ENCODE measurements at regions not wholly inside any gene's neighbourhood (a gene's known extent, or its start where the extent isn't known, plus 50 kb on each side); places are given as distances from the start of the nearest gene placed in this dataset.
A peak's percentile ranks its signal among the peaks of the same experiment; 100 is the strongest.
"Not testable (repeated sequence)": the region's sequence is repeated elsewhere in the genome, so short reads cannot be mapped to it uniquely, and the experiment has no call there.

- no peaks in the 10 kb centered on the region for H3K27me3 ChIP-seq (ENCODE audit: low read depth)
- no peak overlapping the region for H3K4me3 ChIP-seq
- in situ Hi-C loops (cut with MboI; ENCODE audit: low sequenced_read_pairs), result no loop called here
- DNase-seq (ENCODE audit: low spot score in 2 of 2), result no peak
- H3K36me3 ChIP-seq (replicated peaks), result no peaks in the 10 kb centered on the region
- H3K4me1 ChIP-seq, result no peaks in the 10 kb centered on the region
- no peaks in the 10 kb centered on the region; the same call in 1 of the 2 replicates for H3K9me3 ChIP-seq
Measured at GRCh38 chr10:37582237-37582636, 275.2 kb downstream of the ZNF248 start.

- H3K36me3 ChIP-seq (replicated peaks), result no peaks in the 10 kb centered on the region
- in situ Hi-C loops (cut with MboI; ENCODE audit: low sequenced_read_pairs), result no loop called here
- no peak overlapping the region for H3K4me3 ChIP-seq
- H3K9me3 ChIP-seq, result no peaks in the 10 kb centered on the region; the same call in 1 of the 2 replicates
- no peaks in the 10 kb centered on the region for H3K27me3 ChIP-seq (ENCODE audit: low read depth)
- H3K4me1 ChIP-seq, result no peaks in the 10 kb centered on the region
- DNase-seq (ENCODE audit: low spot score in 2 of 2), result no peak
Measured at GRCh38 chr10:37576154-37576553, 281.3 kb downstream of the ZNF248 start.

- Histone ChIP-seq H3K4me3 (no peak overlapping the region), H3K4me1 (no peaks in the 10 kb centered on the region), H3K36me3 (replicated peaks) (no peaks in the 10 kb centered on the region), H3K27me3 (ENCODE audit: low read depth) (no peaks in the 10 kb centered on the region), H3K9me3 (no peaks in the 10 kb centered on the region; the same call in 1 of the 2 replicates)
- in situ Hi-C loops (cut with MboI; ENCODE audit: low sequenced_read_pairs), result no loop called here
- DNase-seq (ENCODE audit: low spot score in 2 of 2), result no peak
Measured at GRCh38 chr10:37572206-37572605, 285.2 kb downstream of the ZNF248 start.

- no peak for DNase-seq (ENCODE audit: low spot score in 2 of 2)
- in situ Hi-C loops (cut with MboI; ENCODE audit: low sequenced_read_pairs), result no loop called here
- H3K36me3 ChIP-seq (replicated peaks), result no peaks in the 10 kb centered on the region
- no peaks in the 10 kb centered on the region for H3K4me1 ChIP-seq
- H3K4me3 ChIP-seq, result no peak overlapping the region
- no peaks in the 10 kb centered on the region for H3K9me3 ChIP-seq
- no peaks in the 10 kb centered on the region for H3K27me3 ChIP-seq (ENCODE audit: low read depth)
Measured at GRCh38 chr10:37566332-37566731, 291.1 kb downstream of the ZNF248 start.

DNA sequence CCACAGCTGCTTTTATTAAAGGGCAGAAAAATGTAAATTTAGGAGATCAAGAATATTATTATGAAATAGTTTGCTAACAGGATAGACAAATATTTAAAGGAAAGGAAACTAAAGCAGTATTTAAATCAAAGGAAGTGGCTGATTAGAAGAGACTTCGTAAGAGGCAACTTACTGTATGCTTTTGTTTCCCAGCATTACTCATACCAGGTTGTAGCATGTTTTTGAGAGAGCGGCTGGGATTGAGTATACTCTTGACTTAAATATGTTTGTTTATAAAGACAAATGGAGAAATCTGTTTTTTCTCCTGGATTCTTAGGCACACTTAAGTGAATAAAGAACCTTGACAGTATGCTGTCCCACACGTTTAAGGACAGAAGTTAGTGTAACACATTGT is 293.7 kb downstream of the ZNF248 start:
- H3K4me1 ChIP-seq, result no peaks in the 10 kb centered on the region
- in situ Hi-C loops (cut with MboI; ENCODE audit: low sequenced_read_pairs), result no loop called here
- H3K9me3 ChIP-seq, result no peaks in the 10 kb centered on the region
- H3K36me3 ChIP-seq (replicated peaks), result no peaks in the 10 kb centered on the region
- H3K27me3 ChIP-seq (ENCODE audit: low read depth), result no peaks in the 10 kb centered on the region
- H3K4me3 ChIP-seq, result no peak overlapping the region
- DNase-seq (ENCODE audit: low spot score in 2 of 2), result no peak

GRCh38 chr10:37563107-37563714 is 294.2 kb downstream of the ZNF248 start:
- DNase-seq (ENCODE audit: low spot score in 2 of 2), result no peak
- in situ Hi-C loops (cut with MboI; ENCODE audit: low sequenced_read_pairs), result no loop called here
- H3K27me3 ChIP-seq (ENCODE audit: low read depth), result no peaks in the 10 kb centered on the region
- no peaks in the 10 kb centered on the region for H3K4me1 ChIP-seq
- no peak overlapping the region for H3K4me3 ChIP-seq
- no peaks in the 10 kb centered on the region for H3K36me3 ChIP-seq (replicated peaks)
- H3K9me3 ChIP-seq, result no peaks in the 10 kb centered on the region

DNA sequence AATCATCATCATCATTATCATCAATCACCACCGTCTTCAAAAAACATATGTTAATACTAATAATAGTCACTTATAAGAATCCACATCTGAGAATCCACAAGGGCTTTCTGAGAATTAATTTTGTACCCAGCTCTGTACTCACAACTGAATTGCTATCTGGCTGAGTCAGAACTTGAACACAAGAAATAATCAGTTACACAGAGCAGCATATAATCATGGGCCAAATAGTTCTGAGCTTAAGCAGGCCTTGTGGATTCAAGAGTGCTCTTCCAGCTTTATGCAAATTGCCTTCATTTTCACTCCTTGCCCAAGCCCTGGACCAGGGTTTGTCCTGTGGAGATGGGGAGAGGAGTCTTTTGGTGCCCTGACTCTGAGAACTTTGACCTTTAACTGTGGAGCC is 304.5 kb downstream of the ZNF248 start:
- DNase-seq (ENCODE audit: low spot score in 2 of 2), result no peak
- H3K4me1 ChIP-seq, result no peaks in the 10 kb centered on the region
- H3K9me3 ChIP-seq, result no peaks in the 10 kb centered on the region
- in situ Hi-C loops (cut with MboI; ENCODE audit: low sequenced_read_pairs), result no loop called here
- H3K27me3 ChIP-seq (ENCODE audit: low read depth), result no peaks in the 10 kb centered on the region
- H3K4me3 ChIP-seq, result no peak overlapping the region
- H3K36me3 ChIP-seq (replicated peaks), result no peaks in the 10 kb centered on the region

GRCh38 chr10:37549054-37549453 is 308.4 kb downstream of the ZNF248 start:
- Histone ChIP-seq H3K9me3 (no peaks in the 10 kb centered on the region), H3K4me1 (no peaks in the 10 kb centered on the region), H3K27me3 (ENCODE audit: low read depth) (no peaks in the 10 kb centered on the region), H3K4me3 (no peak overlapping the region), H3K36me3 (replicated peaks) (no peaks in the 10 kb centered on the region)
- DNase-seq (ENCODE audit: low spot score in 2 of 2), result no peak
- in situ Hi-C loops (cut with MboI; ENCODE audit: low sequenced_read_pairs), result no loop called here

DNA sequence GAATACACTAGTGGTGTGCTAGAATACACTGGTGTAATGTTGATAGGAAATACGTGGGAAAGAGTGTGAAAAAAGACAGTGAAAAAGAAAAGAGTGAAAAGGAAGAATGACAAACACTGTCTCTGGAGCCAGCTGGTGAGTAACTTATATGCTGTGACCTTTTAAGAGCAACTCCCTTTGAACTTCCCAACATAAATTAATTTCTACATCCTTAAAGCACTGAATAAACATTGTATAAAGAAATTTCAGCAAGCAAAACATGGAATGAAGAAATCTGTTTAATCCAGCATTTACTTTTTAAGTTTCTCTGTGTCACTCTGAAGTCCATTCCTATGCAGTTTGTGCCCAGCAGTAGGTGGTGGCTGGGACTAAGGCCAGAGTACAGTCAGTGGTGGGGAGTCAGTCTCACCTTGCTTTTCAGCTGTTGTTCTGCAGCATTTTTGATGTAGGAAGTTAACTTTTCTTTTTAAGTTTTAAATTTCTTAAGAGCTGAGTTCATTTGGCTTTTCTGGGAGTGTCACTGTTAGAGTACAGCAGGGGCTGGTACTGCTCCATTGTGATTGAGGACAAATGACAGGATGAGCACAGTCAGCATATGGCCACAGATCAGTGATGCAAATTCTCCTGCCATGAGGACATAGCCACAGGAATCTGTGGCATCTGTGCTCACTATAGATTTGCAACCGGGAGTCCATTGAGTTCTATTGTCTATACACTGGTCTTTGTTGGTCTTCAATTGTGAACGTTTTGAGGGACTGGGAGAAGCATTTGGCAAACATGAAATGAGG is 321.8 kb downstream of the ZNF248 start:
- in situ Hi-C loops (cut with MboI; ENCODE audit: low sequenced_read_pairs), result no loop called here
- DNase-seq (ENCODE audit: low spot score in 2 of 2), result peak; percentile 18 to 33

GRCh38 chr10:37534166-37534565 is 323.2 kb downstream of the ZNF248 start:
- H3K9me3 ChIP-seq, result no peaks in the 10 kb centered on the region
- no peak for DNase-seq (ENCODE audit: low spot score in 2 of 2)
- H3K27me3 ChIP-seq (ENCODE audit: low read depth), result no peaks in the 10 kb centered on the region
- no peaks in the 10 kb centered on the region for H3K36me3 ChIP-seq (replicated peaks)
- H3K4me1 ChIP-seq, result no peaks in the 10 kb centered on the region
- in situ Hi-C loops (cut with MboI; ENCODE audit: low sequenced_read_pairs), result no loop called here
- no peak overlapping the region for H3K4me3 ChIP-seq

More for the DNA sequence above, 321.8 kb downstream of the ZNF248 start:
- Histone ChIP-seq H3K27me3 (ENCODE audit: low read depth) (no peaks in the 10 kb centered on the region), H3K4me1 (no peaks in the 10 kb centered on the region), H3K9me3 (no peaks in the 10 kb centered on the region), H3K4me3 (no peak overlapping the region), H3K36me3 (replicated peaks) (no peaks in the 10 kb centered on the region)

DNA sequence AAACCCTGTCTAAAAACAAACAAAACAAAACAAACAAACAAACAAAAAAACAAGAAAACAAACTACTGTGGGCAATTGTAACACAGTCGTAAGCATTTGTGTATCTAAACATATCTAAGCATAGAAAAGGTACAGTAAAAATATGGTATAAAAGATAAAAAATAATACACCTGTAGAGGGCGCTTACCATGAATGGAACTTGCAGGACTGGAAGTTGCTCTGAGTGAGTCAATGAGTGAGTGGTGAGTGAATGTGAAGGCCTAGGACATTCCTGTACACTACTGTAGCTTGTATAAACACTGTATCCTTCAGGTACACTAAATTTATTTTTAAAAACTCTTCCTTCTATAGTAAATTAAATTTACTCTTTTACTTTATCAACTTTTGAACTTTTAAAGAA is 332.0 kb downstream of the ZNF248 start:
- H3K4me3 ChIP-seq; H3K4me1 ChIP-seq; H3K36me3 ChIP-seq (replicated peaks); in situ Hi-C loops (cut with MboI; ENCODE audit: low sequenced_read_pairs); DNase-seq (ENCODE audit: low spot score in 2 of 2); H3K9me3 ChIP-seq; H3K27me3 ChIP-seq (ENCODE audit: low read depth): not testable (repeated sequence)

- no peaks in the 10 kb centered on the region for H3K36me3 ChIP-seq (replicated peaks)
- no peaks in the 10 kb centered on the region for H3K9me3 ChIP-seq
- no peak for DNase-seq (ENCODE audit: low spot score in 2 of 2)
- no peaks in the 10 kb centered on the region for H3K4me1 ChIP-seq
- H3K27me3 ChIP-seq (ENCODE audit: low read depth), result no peaks in the 10 kb centered on the region
- no peak overlapping the region for H3K4me3 ChIP-seq
- in situ Hi-C loops (cut with MboI; ENCODE audit: low sequenced_read_pairs), result no loop called here
Measured at GRCh38 chr10:37520488-37520887, 336.9 kb downstream of the ZNF248 start.

DNA sequence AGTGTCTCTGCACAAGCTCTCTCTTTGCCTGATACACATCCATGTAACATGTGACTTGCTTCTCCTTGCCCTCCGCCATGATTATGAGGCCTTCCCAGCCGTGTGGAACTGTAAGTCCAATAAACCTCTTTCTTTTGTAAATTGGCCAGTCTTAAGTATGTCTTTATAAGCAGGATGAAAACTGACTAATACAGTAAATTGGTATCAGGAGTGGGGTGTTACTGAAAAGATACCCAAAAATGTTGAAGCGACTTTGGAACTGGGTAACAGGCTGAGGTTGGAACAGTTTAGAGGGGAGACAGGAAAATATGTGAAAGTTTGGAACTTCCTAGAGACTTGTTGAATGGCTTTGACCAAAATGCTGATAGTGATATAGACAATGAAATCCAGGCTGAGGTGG is 346.9 kb downstream of the ZNF248 start:
- H3K36me3 ChIP-seq (replicated peaks); H3K27me3 ChIP-seq (ENCODE audit: low read depth); H3K9me3 ChIP-seq; DNase-seq (ENCODE audit: low spot score in 2 of 2); H3K4me3 ChIP-seq; H3K4me1 ChIP-seq; in situ Hi-C loops (cut with MboI; ENCODE audit: low sequenced_read_pairs): not testable (repeated sequence)

GRCh38 chr10:37496061-37496460 is 361.3 kb downstream of the ZNF248 start:
- no peak for DNase-seq (ENCODE audit: low spot score in 2 of 2)
- no peaks in the 10 kb centered on the region for H3K36me3 ChIP-seq (replicated peaks)
- no peaks in the 10 kb centered on the region for H3K4me1 ChIP-seq
- H3K4me3 ChIP-seq, result no peak overlapping the region
- in situ Hi-C loops (cut with MboI; ENCODE audit: low sequenced_read_pairs), result no loop called here
- no peaks in the 10 kb centered on the region for H3K27me3 ChIP-seq (ENCODE audit: low read depth)
- H3K9me3 ChIP-seq, result no peaks in the 10 kb centered on the region

All from HAP-1 (cell line).